CD14-positive monocyte (primary cell): ENCODE measurements at regions not wholly inside any gene's neighbourhood (a gene's known extent, or its start where the extent isn't known, plus 50 kb on each side); places are given as distances from the start of the nearest gene placed in this dataset.

Experiments used
- DNase-seq, 3 donors: peaks; one replicate each; pipeline ENCODE4 v3.0.0-alpha.2; 2011 to 2022
- H2AFZ ChIP-seq: 2 replicates; pipeline ENCODE4 v1.6.0; 2012; ENCODE audit warnings: mild to moderate bottlenecking, low read depth, low read length, inconsistent platforms; ENCODE audit not compliant: insufficient read depth, poor library complexity, severe bottlenecking
- H3K27ac ChIP-seq, 2 donors: 1 replicate in 1 of 2; 2 replicates in 1 of 2; pipeline ENCODE4 v1.5.1; 2012 to 2013; ENCODE audit warnings: low read length in 2 of 2, control low read depth in 1 of 2, inconsistent platforms in 1 of 2, low read depth in 1 of 2, mild to moderate bottlenecking in 1 of 2
- H3K27me3 ChIP-seq, 2 donors: one replicate each; pipeline versions ENCODE4 v1.6.0 to v1.6.1; 2011 to 2013; ENCODE audit warnings: low read length in 2 of 2; ENCODE audit not compliant: control insufficient read depth in 2 of 2, insufficient read depth in 2 of 2
- H3K36me3 ChIP-seq, 2 donors: replicated peaks in 1 of 2; 1 replicate in 1 of 2; 2 replicates in 1 of 2; pipeline versions ENCODE4 v1.5.1 to v1.6.1; 2012 to 2013; ENCODE audit warnings: low read length in 2 of 2, control low read depth in 1 of 2, inconsistent platforms in 1 of 2, mild to moderate bottlenecking in 1 of 2; ENCODE audit not compliant: insufficient read depth in 2 of 2, control insufficient read depth in 1 of 2
- H3K4me1 ChIP-seq, 2 donors: 1 replicate in 1 of 2; 2 replicates in 1 of 2; pipeline versions ENCODE4 v1.5.1 to v1.6.1; 2012 to 2013; ENCODE audit warnings: low read length in 2 of 2, control low read depth in 1 of 2, inconsistent platforms in 1 of 2, mild to moderate bottlenecking in 1 of 2, moderate library complexity in 1 of 2; ENCODE audit not compliant: insufficient read depth in 2 of 2, control insufficient read depth in 1 of 2
- H3K4me2 ChIP-seq: replicated peaks from 2 replicates; pipeline ENCODE3; 2012; ENCODE audit warnings: low read length, moderate library complexity, mild to moderate bottlenecking; ENCODE audit not compliant: poor library complexity, severe bottlenecking; ENCODE audit errors: extremely low read depth
- H3K4me3 ChIP-seq, 3 experiments: fragments of 200-600 bp in 1 of 3; sonication (generic) in 1 of 3; replicated peaks in 1 of 3; 1 replicate in 2 of 3; 2 replicates in 1 of 3; pipeline ENCODE4 v1.5.1; 2011 to 2013; ENCODE audit warnings: low read length in 3 of 3, mild to moderate bottlenecking in 3 of 3, control low read depth in 2 of 3, low read depth in 2 of 3, inconsistent platforms in 1 of 3, moderate library complexity in 1 of 3
- H3K79me2 ChIP-seq: 2 replicates; pipeline ENCODE4 v1.6.0; 2012; ENCODE audit warnings: mild to moderate bottlenecking, control low read depth, inconsistent platforms, low read length, moderate library complexity; ENCODE audit not compliant: insufficient read depth
- H3K9ac ChIP-seq: 2 replicates; pipeline ENCODE4 v1.6.0; 2017; ENCODE audit warnings: low read length, mild to moderate bottlenecking; ENCODE audit not compliant: insufficient read depth, poor library complexity, severe bottlenecking
- H3K9me3 ChIP-seq, 2 donors: replicated peaks in 1 of 2; 1 replicate in 1 of 2; 2 replicates in 1 of 2; pipeline versions ENCODE4 v1.5.1 to v1.6.1; 2012 to 2013; ENCODE audit warnings: low read length in 2 of 2, control low read depth in 1 of 2; ENCODE audit not compliant: control insufficient read depth in 1 of 2, insufficient read depth in 1 of 2
- H4K20me1 ChIP-seq: 2 replicates; pipeline ENCODE4 v1.6.0; 2012; ENCODE audit warnings: mild to moderate bottlenecking, low read length, control low read depth, moderate library complexity; ENCODE audit not compliant: insufficient read depth
- H3K27ac Mint-ChIP-seq, 7 donors: one replicate each; pipeline ENCODE4 v1.8.0; 2020; ENCODE audit warnings: mild to moderate bottlenecking in 7 of 7, mixed read lengths in 7 of 7, moderate library complexity in 6 of 7, inconsistent platforms in 2 of 7
- H3K27me3 Mint-ChIP-seq, 3 donors: one replicate each; pipeline ENCODE4 v1.8.0; 2021 to 2022; ENCODE audit warnings: low read depth in 3 of 3, mild to moderate bottlenecking in 3 of 3, mixed read lengths in 3 of 3, moderate library complexity in 3 of 3, inconsistent platforms in 1 of 3
- H3K36me3 Mint-ChIP-seq, 2 donors: one replicate each; pipeline ENCODE4 v1.8.0; 2020; ENCODE audit warnings: mixed read lengths in 2 of 2, inconsistent platforms in 1 of 2, mild to moderate bottlenecking in 1 of 2
- H3K4me1 Mint-ChIP-seq: one replicate; pipeline ENCODE4 v1.8.0; 2020; ENCODE audit warnings: mild to moderate bottlenecking, mixed read lengths
- H3K4me3 Mint-ChIP-seq, 2 donors: one replicate each; pipeline ENCODE4 v1.8.0; 2020; ENCODE audit warnings: mild to moderate bottlenecking in 2 of 2, mixed read lengths in 2 of 2, moderate library complexity in 1 of 2
- H3K9me3 Mint-ChIP-seq, 7 donors: one replicate each; pipeline ENCODE4 v1.8.0; 2020 to 2022; ENCODE audit warnings: mixed read lengths in 7 of 7, mild to moderate bottlenecking in 6 of 7, moderate library complexity in 6 of 7, inconsistent platforms in 2 of 7
- WGBS: methylation state at CpG from one replicate; pipeline ENCODE4 v1.1.5; 2013; ENCODE audit warnings: missing lambda C conversion rate; ENCODE audit not compliant: insufficient coverage; 5-methylcytosine and 5-hydroxymethylcytosine counted together
- intact Hi-C, 2 donors: fragments of 100-400 bp; cut with micrococcal nuclease; formaldehyde crosslinking; loops; one replicate each; pipeline versions ENCODE4 v1.15.0 to v1.15.1; 2023
- TF ChIP-seq, protein P1 (sequence below): fragments of 200-600 bp; IDR thresholded peaks from one replicate; pipeline ENCODE4 v1.8.0; 2022; ENCODE audit warnings: antibody characterized with exemption, mild to moderate bottlenecking

DNA sequence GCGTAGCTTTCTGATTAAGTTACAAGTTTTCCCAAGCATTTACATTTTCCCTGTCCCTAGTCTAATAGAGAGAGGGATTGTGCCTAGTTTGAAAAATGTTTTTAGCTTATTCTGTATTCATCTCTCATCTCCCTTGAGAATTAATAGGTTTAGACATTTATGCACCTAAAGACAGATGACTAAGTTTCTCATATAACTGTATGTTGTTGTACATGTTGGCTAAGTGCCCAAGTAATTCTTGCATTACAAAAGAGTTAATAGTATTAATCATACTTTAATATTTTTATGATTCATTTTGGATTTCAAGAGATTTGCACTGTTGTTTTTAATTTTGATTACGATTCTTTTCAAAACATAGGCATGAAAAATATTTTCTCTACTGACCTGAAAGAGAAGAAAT lies 109.0 kb upstream of the TBL1XR1 start:
- TF ChIP-seq, protein P1, sequence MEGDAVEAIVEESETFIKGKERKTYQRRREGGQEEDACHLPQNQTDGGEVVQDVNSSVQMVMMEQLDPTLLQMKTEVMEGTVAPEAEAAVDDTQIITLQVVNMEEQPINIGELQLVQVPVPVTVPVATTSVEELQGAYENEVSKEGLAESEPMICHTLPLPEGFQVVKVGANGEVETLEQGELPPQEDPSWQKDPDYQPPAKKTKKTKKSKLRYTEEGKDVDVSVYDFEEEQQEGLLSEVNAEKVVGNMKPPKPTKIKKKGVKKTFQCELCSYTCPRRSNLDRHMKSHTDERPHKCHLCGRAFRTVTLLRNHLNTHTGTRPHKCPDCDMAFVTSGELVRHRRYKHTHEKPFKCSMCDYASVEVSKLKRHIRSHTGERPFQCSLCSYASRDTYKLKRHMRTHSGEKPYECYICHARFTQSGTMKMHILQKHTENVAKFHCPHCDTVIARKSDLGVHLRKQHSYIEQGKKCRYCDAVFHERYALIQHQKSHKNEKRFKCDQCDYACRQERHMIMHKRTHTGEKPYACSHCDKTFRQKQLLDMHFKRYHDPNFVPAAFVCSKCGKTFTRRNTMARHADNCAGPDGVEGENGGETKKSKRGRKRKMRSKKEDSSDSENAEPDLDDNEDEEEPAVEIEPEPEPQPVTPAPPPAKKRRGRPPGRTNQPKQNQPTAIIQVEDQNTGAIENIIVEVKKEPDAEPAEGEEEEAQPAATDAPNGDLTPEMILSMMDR = no peak
- Histone ChIP-seq H3K36me3 (no peaks in the 10 kb centered on the region), H3K4me3 (no peak overlapping the region), H3K79me2 (no peaks in the 10 kb centered on the region), H3K9me3 (peaks cover 6 to 13% of the 10 kb centered on the region in 2 donors), H3K4me1 (no peaks in the 10 kb centered on the region), H3K27ac (no peak overlapping the region), H4K20me1 (no peaks in the 10 kb centered on the region), H3K4me2 (no peak overlapping the region), H3K27me3 (no peaks in the 10 kb centered on the region), H3K9ac (no peak overlapping the region), H2AFZ (no peak overlapping the region)
- no peak for DNase-seq
- Mint-ChIP-seq H3K4me3 (no peak overlapping the region), H3K9me3 (peaks cover 5 to 19% (median 16%) of the 10 kb centered on the region in 7 donors), H3K27me3 (peaks cover 0 to 3% (median 0%) of the 10 kb centered on the region in 3 donors), H3K36me3 (no peaks in the 10 kb centered on the region), H3K4me1 (no peaks in the 10 kb centered on the region), H3K27ac (no peak overlapping the region)
- no CpG with 5 or more reads among the region's 2 CpGs for WGBS
- intact Hi-C loops = no loop called here

DNA sequence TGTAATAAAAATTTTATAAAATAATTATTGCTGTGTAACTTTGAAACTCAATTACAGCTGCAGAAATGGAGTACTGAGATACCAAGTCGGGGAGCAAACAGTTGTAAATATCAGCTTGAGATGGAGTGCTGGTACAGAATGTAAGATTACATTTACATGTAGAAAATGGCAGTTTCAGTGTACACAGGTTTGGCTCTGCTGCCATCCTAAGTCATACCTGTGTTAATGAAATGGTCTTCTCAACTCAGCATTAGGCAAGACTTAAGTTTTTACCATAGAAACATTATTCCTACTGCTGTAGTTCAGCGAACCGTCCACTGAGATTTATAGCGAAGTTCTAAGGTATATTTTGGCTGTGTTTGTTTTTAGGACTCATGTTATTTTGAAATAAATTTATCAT lies 110.1 kb upstream of the TBL1XR1 start:
- no peak for DNase-seq
- Mint-ChIP-seq H3K4me1 (no peaks in the 10 kb centered on the region), H3K9me3 (peaks cover 10 to 24% (median 19%) of the 10 kb centered on the region in 7 donors), H3K36me3 (no peaks in the 10 kb centered on the region), H3K27me3 (peaks cover 0 to 3% (median 0%) of the 10 kb centered on the region in 3 donors), H3K4me3 (no peak overlapping the region), H3K27ac (no peak overlapping the region)
- Histone ChIP-seq H2AFZ (no peak overlapping the region), H3K9ac (no peak overlapping the region), H3K79me2 (no peaks in the 10 kb centered on the region), H3K4me2 (no peak overlapping the region), H3K4me3 (no peak overlapping the region), H4K20me1 (no peaks in the 10 kb centered on the region), H3K27ac (no peak overlapping the region), H3K36me3 (no peaks in the 10 kb centered on the region), H3K27me3 (no peaks in the 10 kb centered on the region), H3K9me3 (peaks cover 6 to 16% of the 10 kb centered on the region in 2 donors), H3K4me1 (no peaks in the 10 kb centered on the region)
- no CpG with 5 or more reads among the region's 4 CpGs for WGBS
- intact Hi-C loops = no loop called here
- TF ChIP-seq, protein P1 = no peak
